Neuronal stem cell (in vitro differentiated cells): ENCODE measurements at regions not wholly inside any gene's neighbourhood (a gene's known extent, or its start where the extent isn't known, plus 50 kb on each side); places are given as distances from the start of the nearest gene placed in this dataset.
A peak's percentile ranks its signal among the peaks of the same experiment; 100 is the strongest.

Experiments used
- DNase-seq: peaks from one replicate; pipeline ENCODE4 v3.0.0-alpha.2; 2013; ENCODE audit warnings: low spot score
- H2AFZ ChIP-seq: one replicate; pipeline ENCODE4 v1.6.1; 2013; ENCODE audit warnings: mild to moderate bottlenecking, low read length, inconsistent platforms
- H2AK5ac ChIP-seq: 2 replicates; pipeline ENCODE4 v1.6.1; 2013; ENCODE audit warnings: low read depth, mild to moderate bottlenecking, inconsistent platforms, low read length, moderate library complexity, mixed read lengths
- H2BK120ac ChIP-seq: 2 replicates; pipeline ENCODE4 v1.6.1; 2013; ENCODE audit warnings: low read depth, mild to moderate bottlenecking, inconsistent platforms, low read length, moderate library complexity, mixed read lengths
- H2BK12ac ChIP-seq: one replicate; pipeline ENCODE4 v1.6.1; 2013; ENCODE audit warnings: low read length, inconsistent platforms
- H2BK15ac ChIP-seq: 2 replicates; pipeline ENCODE4 v1.6.1; 2013; ENCODE audit warnings: mild to moderate bottlenecking, low read length, inconsistent platforms, mixed read lengths
- H2BK5ac ChIP-seq: one replicate; pipeline ENCODE4 v1.6.1; 2013; ENCODE audit warnings: inconsistent platforms, mild to moderate bottlenecking, low read length, moderate library complexity
- H3K14ac ChIP-seq: one replicate; pipeline ENCODE4 v1.6.1; 2013; ENCODE audit warnings: low read length, inconsistent platforms
- H3K18ac ChIP-seq: 2 replicates; pipeline ENCODE4 v1.6.1; 2013; ENCODE audit warnings: low read length, inconsistent platforms
- H3K23ac ChIP-seq: 2 replicates; pipeline ENCODE4 v1.6.1; 2013; ENCODE audit warnings: low read depth, mild to moderate bottlenecking, mixed read lengths, low read length, inconsistent platforms; ENCODE audit not compliant: poor library complexity
- H3K27ac ChIP-seq: replicated peaks from 3 replicates; pipeline ENCODE4 v1.5.1; 2013; ENCODE audit warnings: low read length, inconsistent platforms
- H3K27me3 ChIP-seq, 3 experiments: 2 replicates each; pipeline ENCODE4 v1.6.1; 2013; ENCODE audit warnings: low read length in 3 of 3, mild to moderate bottlenecking in 2 of 3, inconsistent platforms in 1 of 3, low read depth in 1 of 3, mixed read lengths in 1 of 3, moderate library complexity in 1 of 3; ENCODE audit not compliant: control insufficient read depth in 3 of 3, insufficient read depth in 3 of 3
- H3K36me3 ChIP-seq, 2 donors: replicated peaks in 1 of 2; 2 replicates each; pipeline ENCODE4 v1.6.1; 2013; ENCODE audit warnings: low read length in 2 of 2; ENCODE audit not compliant: control insufficient read depth in 2 of 2, insufficient read depth in 2 of 2
- H3K4ac ChIP-seq: 2 replicates; pipeline ENCODE4 v1.6.1; 2013; ENCODE audit warnings: inconsistent platforms, mild to moderate bottlenecking, low read length, moderate library complexity
- H3K4me1 ChIP-seq, 2 donors: 1 replicate in 1 of 2; 2 replicates in 1 of 2; pipeline ENCODE4 v1.6.1; 2013; ENCODE audit warnings: low read length in 2 of 2, low read depth in 1 of 2; ENCODE audit not compliant: control insufficient read depth in 2 of 2, insufficient read depth in 1 of 2
- H3K4me2 ChIP-seq: one replicate; pipeline ENCODE4 v1.6.1; 2013; ENCODE audit warnings: mild to moderate bottlenecking, low read length, inconsistent platforms; ENCODE audit not compliant: insufficient read depth, poor library complexity, severe bottlenecking
- H3K4me3 ChIP-seq, 2 donors: 2 replicates each; pipeline ENCODE4 v1.5.1; 2013; ENCODE audit warnings: low read length in 2 of 2, mild to moderate bottlenecking in 2 of 2, inconsistent platforms in 1 of 2, moderate library complexity in 1 of 2
- H3K79me1 ChIP-seq: one replicate; pipeline ENCODE4 v1.6.1; 2013; ENCODE audit warnings: low read depth, mild to moderate bottlenecking, inconsistent platforms, low read length, moderate library complexity
- H3K9ac ChIP-seq: one replicate; pipeline ENCODE4 v1.6.1; 2013; ENCODE audit warnings: mild to moderate bottlenecking, low read depth, low read length, inconsistent platforms; ENCODE audit not compliant: poor library complexity
- H3K9me3 ChIP-seq, 2 donors: replicated peaks in 1 of 2; 2 replicates each; pipeline versions ENCODE3 to v1.6.1; 2013; ENCODE audit warnings: low read length in 2 of 2, mild to moderate bottlenecking in 2 of 2, inconsistent platforms in 1 of 2, low read depth in 1 of 2, mixed read lengths in 1 of 2, moderate library complexity in 1 of 2; ENCODE audit not compliant: control insufficient read depth in 2 of 2, insufficient read depth in 1 of 2
- H4K8ac ChIP-seq: one replicate; pipeline ENCODE4 v1.6.1; 2013; ENCODE audit warnings: low read depth, mild to moderate bottlenecking, inconsistent platforms, low read length, moderate library complexity
- H4K91ac ChIP-seq: one replicate; pipeline ENCODE4 v1.6.1; 2013; ENCODE audit warnings: low read length, low read depth, mild to moderate bottlenecking, inconsistent platforms; ENCODE audit not compliant: poor library complexity
- WGBS, 2 donors: extraction: QIAGEN DNeasy Blood & Tissue Kit; methylation state at CpG; one replicate each; pipeline ENCODE4 v1.1.7; 2013; ENCODE audit warnings: missing lambda C conversion rate in 2 of 2, mixed read lengths in 1 of 2; ENCODE audit not compliant: insufficient read length in 2 of 2, insufficient replicate concordance in 1 of 2; ENCODE audit errors: extremely low coverage in 2 of 2; 5-methylcytosine and 5-hydroxymethylcytosine counted together

DNA sequence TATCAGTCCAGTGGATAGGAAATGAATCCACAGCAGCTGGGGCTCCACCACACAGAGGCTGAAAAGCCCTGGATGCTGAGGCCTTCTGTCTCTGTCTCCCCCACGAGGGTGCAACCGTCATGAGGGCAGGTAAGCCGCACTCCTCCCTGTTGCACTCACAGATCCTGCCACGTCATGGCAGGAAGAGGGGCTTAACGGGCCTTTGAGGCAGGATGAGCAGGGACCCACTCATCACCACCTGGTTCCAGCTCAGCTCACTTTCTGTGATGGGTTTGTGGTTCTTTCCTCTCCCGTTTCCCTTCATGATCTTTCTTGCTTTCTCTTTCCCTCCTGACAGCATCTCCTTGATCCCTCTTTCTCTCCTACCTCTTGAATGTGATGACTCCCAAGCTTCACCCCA lies 575.2 kb downstream of the CCDC171 start:
- no peak overlapping the region for H3K4ac ChIP-seq
- no peak overlapping the region for H4K8ac ChIP-seq
- no peaks in the 10 kb centered on the region for H3K79me1 ChIP-seq
- no peak overlapping the region for H3K4me2 ChIP-seq
- no peak overlapping the region for H2BK120ac ChIP-seq
- no peak overlapping the region for H3K4me3 ChIP-seq
- no peak overlapping the region for H2BK5ac ChIP-seq
- WGBS, 2 donors, result no CpG with 5 or more reads among the region's 6 CpGs
- no peak overlapping the region for H3K9ac ChIP-seq
- peaks cover 0 to 8% of the 10 kb centered on the region in 2 donors for H3K9me3 ChIP-seq
- H4K91ac ChIP-seq, result no peak overlapping the region
- H2AK5ac ChIP-seq, result no peak overlapping the region
- H3K36me3 ChIP-seq, result no peaks in the 10 kb centered on the region
- no peak overlapping the region for H2BK12ac ChIP-seq
- H3K27ac ChIP-seq, result no peak overlapping the region
- H2BK15ac ChIP-seq, result no peak overlapping the region
- peak overlapping the region; percentile 9 for H3K18ac ChIP-seq
- no peak for DNase-seq
- H3K4me1 ChIP-seq, result no peaks in the 10 kb centered on the region
- no peak overlapping the region for H2AFZ ChIP-seq
- H3K23ac ChIP-seq, result no peak overlapping the region
- H3K14ac ChIP-seq, result no peak overlapping the region
- no peaks in the 10 kb centered on the region for H3K27me3 ChIP-seq

DNA sequence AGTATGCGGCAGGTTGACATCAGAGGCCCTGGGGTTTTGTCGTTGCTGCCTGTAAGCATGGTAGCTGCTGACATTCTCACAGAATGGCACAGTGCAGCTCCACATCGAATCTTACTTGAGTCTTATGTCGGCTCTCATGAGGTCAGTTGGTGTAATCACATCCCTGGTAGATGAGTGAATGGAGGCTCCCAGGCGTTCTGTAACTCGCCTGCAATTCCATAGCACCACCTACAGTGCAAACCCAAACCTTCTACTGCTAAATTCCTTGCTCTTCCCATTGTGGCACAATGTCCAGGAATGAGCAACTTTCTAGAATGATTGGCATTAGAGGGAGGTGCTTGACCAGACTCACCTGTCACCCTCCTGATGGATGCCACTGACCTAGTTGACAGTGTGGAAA lies 578.4 kb downstream of the CCDC171 start:
- no peak overlapping the region for H3K4me3 ChIP-seq
- no peak overlapping the region for H3K18ac ChIP-seq
- no peaks in the 10 kb centered on the region for H3K36me3 ChIP-seq
- H3K27me3 ChIP-seq, result no peaks in the 10 kb centered on the region
- H4K91ac ChIP-seq, result no peak overlapping the region
- H3K23ac ChIP-seq, result no peak overlapping the region
- no peak overlapping the region for H3K4ac ChIP-seq
- DNase-seq, result no peak
- no peak overlapping the region for H3K4me2 ChIP-seq
- H2AFZ ChIP-seq, result no peak overlapping the region
- no peak overlapping the region for H2BK120ac ChIP-seq
- H4K8ac ChIP-seq, result no peak overlapping the region
- no peak overlapping the region for H2BK15ac ChIP-seq
- peaks cover 0 to 8% of the 10 kb centered on the region in 2 donors for H3K9me3 ChIP-seq
- H2AK5ac ChIP-seq, result no peak overlapping the region
- no peak overlapping the region for H3K14ac ChIP-seq
- no peaks in the 10 kb centered on the region for H3K79me1 ChIP-seq
- WGBS, 2 donors, result no CpG with 5 or more reads among the region's 6 CpGs
- H2BK12ac ChIP-seq, result no peak overlapping the region
- peaks cover 0 to 2% of the 10 kb centered on the region in 2 donors for H3K4me1 ChIP-seq
- no peak overlapping the region for H3K9ac ChIP-seq
- no peak overlapping the region for H3K27ac ChIP-seq
- H2BK5ac ChIP-seq, result no peak overlapping the region

DNA sequence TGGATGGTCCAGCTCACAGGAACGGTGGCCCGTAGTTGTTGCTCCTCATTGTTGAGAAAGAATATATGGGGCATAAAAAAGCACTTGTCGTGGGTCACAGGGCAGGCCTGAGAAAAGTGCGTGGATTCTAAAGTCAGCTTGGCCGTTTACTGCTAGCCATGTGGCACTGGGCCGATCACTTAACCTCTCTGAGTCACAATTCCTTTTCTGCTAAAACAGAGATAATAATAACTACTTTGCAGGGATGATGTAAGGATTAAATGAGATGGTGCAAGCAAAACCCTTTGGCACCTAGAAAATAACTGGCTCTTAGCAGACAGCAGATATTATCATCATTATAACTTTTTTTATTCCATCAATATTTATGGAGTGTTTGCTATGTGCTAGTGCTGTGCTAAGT lies 579.7 kb downstream of the CCDC171 start:
- no peak overlapping the region for H2AK5ac ChIP-seq
- H3K79me1 ChIP-seq, result no peaks in the 10 kb centered on the region
- H3K4me1 ChIP-seq, result peaks cover 0 to 2% of the 10 kb centered on the region in 2 donors
- no peak overlapping the region for H3K4me2 ChIP-seq
- H3K9ac ChIP-seq, result no peak overlapping the region
- no peak overlapping the region for H2AFZ ChIP-seq
- H2BK12ac ChIP-seq, result no peak overlapping the region
- H3K27me3 ChIP-seq, result no peaks in the 10 kb centered on the region
- no CpG with 5 or more reads among the region's 6 CpGs for WGBS, 2 donors
- peaks cover 0 to 8% of the 10 kb centered on the region in 2 donors for H3K9me3 ChIP-seq
- H2BK5ac ChIP-seq, result no peak overlapping the region
- H4K91ac ChIP-seq, result no peak overlapping the region
- DNase-seq, result no peak
- no peak overlapping the region for H2BK120ac ChIP-seq
- no peak overlapping the region for H3K14ac ChIP-seq
- no peak overlapping the region for H3K4me3 ChIP-seq
- no peaks in the 10 kb centered on the region for H3K36me3 ChIP-seq
- H4K8ac ChIP-seq, result no peak overlapping the region
- no peak overlapping the region for H3K18ac ChIP-seq
- H3K27ac ChIP-seq, result no peak overlapping the region
- H3K4ac ChIP-seq, result no peak overlapping the region
- H2BK15ac ChIP-seq, result no peak overlapping the region
- H3K23ac ChIP-seq, result no peak overlapping the region

DNA sequence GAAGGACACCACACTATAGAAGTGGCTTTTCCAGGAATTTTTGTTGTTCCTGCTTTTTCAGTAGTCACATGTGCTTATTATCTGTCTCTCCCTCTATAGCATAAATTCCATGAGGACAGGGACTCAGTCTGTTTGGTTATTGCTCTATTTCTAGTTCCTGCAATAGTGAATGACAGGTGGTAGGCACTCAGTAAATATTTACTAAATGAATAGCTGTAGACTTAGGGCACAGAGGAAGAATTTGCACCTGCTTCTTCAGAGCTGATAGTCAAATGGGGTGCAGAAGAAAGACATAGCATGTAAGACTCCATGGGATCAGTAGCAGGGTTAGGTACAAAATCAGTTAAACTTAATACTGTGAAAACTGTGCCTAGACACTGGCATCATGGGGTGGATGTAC lies 580.2 kb downstream of the CCDC171 start:
- Histone ChIP-seq H3K4me3 (no peak overlapping the region), H2BK120ac (no peak overlapping the region), H2AFZ (no peak overlapping the region), H3K9me3 (peaks cover 0 to 8% of the 10 kb centered on the region in 2 donors), H3K27me3 (no peaks in the 10 kb centered on the region), H3K27ac (no peak overlapping the region), H3K14ac (no peak overlapping the region), H3K4me2 (no peak overlapping the region), H3K4ac (no peak overlapping the region), H3K18ac (no peak overlapping the region), H3K36me3 (no peaks in the 10 kb centered on the region), H2BK5ac (no peak overlapping the region), H2BK12ac (no peak overlapping the region), H3K23ac (no peak overlapping the region), H4K91ac (no peak overlapping the region), H2BK15ac (no peak overlapping the region), H2AK5ac (no peak overlapping the region), H4K8ac (no peak overlapping the region), H3K79me1 (no peaks in the 10 kb centered on the region), H3K9ac (no peak overlapping the region), H3K4me1 (peaks cover 0 to 2% of the 10 kb centered on the region in 2 donors)
- DNase-seq, result no peak
